GM19467 (cell line): ENCODE measurements at regions not wholly inside any gene's neighbourhood (a gene's known extent, or its start where the extent isn't known, plus 50 kb on each side); places are given as distances from the start of the nearest gene placed in this dataset.
"Not testable (repeated sequence)": the region's sequence is repeated elsewhere in the genome, so short reads cannot be mapped to it uniquely, and the experiment has no call there.

Experiments used
- ATAC-seq: cut with Tn5 transposase; IDR thresholded peaks from one replicate; pipeline ENCODE4 v1.9.1; 2021; ENCODE audit warnings: mild to moderate bottlenecking, moderate library complexity; ENCODE audit not compliant: unreplicated experiment

DNA sequence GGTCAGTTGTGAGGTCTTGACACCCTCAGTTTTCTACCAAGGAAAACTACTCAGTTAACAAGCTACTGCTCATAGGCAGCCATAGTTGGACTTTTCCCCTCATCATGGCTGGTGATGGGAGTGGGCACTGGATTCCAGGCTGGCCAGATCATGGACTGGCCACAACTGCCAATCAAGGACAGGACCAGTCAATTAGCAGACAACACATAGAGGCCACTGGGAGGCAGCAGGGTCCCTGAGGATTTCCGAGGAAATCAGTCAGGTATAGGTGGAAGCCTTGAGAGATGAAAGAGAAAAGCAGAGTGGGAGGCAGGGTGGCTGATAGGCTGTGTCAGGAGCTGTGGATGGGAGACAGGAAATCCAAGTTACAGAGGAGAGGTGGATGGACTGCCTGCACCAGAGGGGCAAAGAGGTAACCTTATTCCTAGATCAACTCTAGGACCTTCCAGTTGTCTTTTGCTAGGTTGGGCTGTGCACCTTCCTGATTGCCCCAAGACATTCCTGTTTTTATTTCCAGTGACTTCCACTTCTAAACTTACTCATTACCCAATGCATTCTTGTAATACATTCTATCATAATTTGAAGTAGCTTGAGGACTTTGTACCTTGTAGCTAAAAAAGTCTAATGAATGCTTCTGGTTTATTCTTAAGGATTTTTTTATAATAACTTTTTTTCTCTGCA, 361.8 kb downstream of the KCNRG start:
- no peak for ATAC-seq

DNA sequence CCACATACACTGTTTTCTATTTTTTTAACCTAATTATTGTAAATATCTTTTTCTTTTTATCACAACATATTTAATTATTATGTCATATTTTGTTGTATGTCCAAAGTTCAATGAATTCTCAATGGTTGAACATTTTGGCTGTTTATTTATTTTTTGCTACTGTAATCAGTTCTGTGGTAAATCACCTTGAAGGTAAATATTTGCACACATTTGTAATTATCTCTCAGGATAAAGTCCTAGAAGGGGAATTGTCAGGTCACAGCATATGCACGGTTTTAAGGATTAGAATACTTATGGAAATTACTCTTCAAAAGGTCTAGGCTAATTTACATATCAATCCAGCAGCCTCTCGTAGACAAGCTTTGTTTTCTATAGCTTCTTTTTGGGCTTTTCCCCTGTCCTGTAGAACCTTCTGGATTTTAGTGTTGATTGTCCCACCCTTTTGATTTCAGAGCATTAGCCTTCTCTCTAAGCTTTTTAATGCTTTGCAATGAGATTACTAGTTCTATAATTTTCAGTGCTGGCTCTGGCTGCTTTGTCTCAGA, 362.6 kb downstream of the KCNRG start:
- no peak for ATAC-seq

DNA sequence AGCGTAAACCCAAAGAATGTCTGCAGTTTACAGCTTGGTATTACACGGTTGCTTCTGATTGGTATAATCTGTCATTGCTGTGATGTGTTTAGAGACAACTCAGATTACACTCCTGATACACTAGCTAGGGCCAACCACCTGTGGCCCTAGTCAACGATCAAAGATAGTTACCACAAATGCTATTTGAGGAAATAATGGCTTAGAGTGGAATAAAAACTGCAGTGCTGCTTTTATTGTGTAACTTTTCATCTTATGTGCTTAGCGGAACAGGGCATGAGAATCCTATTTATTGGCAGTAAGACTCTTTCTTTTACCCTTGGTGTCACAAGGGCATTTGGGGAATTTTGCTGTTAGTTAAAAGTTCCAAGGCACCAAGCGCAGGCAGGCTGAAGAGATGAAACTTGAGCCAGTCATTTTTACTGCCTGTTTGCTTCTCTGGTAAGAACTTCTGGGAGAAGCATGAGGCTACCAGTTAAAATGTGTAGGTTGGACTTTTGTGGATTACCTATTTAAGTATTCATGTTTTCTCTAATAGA, 363.3 kb downstream of the KCNRG start:
- no peak for ATAC-seq

DNA sequence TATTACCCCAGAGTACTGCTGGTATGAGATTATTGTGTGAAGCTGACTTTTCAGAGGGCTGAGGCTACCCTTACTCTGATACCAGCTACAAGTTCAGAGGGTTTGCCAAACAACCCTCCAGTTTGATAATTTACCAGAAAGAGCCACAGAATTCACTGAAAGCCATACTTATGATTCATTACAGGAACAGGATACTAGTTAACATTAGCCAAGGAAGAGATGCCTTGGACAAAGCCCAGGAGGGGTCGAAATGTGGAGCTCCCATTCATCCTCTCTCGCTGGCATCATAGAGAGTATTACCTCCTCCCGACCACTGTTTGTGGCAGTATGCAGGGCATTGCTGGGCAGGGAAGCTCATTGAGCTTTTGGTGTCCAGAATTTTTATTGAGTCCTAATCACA, 364.3 kb downstream of the KCNRG start:
- no peak for ATAC-seq

DNA sequence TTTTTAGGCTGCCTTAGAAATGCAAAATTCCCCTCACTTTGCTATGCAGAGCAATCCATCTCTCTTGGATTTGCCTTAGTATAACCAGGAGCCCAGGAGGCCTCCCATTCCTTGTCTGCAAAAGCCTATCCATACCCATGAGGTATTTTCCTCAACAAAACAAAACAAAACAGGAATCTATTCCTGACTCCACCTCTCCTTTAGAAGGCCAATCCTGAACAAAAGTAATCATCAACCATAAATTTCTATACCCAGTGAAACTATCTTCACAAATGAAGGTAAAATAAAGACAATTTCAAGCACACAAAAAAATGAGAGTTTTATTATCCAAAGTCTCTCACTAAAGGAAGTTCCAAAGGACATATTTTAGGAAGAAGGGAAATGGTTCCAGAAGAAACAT, 365.7 kb downstream of the KCNRG start:
- no peak for ATAC-seq

DNA sequence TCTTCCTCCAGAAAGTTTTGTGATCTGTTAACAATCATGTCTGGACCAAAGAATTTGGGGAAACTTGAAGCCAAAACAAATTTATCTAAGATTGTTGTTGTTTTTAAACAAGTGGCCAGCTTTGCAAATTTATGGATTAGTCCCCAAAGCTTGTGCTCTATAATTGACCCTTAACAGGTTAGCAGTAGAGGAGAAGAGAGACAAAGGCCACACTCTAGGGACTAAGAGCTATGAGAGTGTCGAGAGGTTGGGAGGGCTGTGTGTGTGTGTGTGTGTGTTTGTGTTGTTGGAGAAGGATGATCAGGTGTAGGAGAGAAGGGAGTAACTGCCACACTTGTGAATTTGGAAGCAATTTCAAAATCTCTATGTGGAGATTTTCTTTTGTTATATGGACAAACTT, 367.3 kb downstream of the KCNRG start:
- ATAC-seq: no peak

DNA sequence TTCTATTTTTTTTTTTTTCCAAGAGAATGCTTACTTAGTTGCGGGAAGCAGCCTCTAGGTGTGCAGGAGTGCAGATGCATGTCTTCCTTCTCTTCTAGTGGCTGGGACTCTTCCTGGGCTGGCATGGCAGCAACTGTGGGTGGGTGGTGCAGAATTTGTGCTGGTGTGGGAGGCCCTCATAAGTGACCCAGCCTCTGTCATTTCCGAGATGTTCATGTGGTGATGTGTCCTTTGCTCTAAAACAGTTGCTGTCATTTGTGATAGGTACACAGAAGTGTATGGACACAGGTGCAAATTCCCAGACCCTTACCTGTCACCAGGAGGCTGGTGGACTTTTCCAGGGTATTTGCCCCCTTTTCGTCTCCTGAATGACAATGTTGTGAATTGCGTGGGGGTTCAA, 367.7 kb downstream of the KCNRG start:
- ATAC-seq: no peak

DNA sequence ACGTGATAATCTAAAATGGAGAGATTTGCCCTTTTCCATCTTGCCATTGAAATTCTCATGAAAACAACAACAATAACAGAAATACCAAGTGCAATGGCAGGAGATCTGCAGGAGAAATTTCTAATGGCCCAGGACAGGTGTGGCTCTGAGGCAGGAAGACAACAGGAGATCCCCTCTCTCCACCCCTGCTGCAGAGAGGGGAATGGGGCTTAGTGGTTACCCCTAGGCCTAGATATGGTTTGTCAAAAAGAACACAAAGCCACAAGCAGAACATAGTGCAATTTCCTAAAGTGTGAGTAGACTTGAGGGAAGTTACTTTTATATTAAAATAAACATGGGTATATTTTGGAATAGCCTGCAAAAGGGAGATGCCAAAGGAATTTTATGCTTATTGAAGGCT, 369.5 kb downstream of the KCNRG start:
- ATAC-seq: no peak

DNA sequence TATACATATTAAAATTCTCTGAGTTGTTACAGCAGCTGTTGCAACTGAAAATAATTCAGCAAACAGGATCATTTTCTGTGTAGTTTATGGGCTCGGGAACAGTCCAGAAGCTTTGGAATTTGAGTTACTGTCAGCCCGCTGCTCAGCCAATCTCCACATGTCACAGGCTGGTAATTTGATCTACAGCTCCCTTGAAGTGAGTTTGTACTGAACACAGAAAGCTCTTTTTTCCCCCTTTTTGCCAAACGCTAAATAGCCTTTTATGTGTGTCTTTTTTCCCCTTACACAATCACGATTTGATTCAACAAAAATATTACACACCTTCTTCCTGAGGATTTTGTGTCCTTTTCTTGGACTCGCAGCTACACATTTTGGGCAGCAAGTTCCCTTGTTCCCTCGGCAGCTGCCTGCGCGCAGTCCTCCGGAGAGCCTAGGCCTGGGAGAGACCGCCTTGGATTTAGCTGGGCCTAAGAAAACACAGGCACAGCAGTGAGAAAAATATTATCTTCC, 371.4 kb downstream of the KCNRG start:
- ATAC-seq: no peak

DNA sequence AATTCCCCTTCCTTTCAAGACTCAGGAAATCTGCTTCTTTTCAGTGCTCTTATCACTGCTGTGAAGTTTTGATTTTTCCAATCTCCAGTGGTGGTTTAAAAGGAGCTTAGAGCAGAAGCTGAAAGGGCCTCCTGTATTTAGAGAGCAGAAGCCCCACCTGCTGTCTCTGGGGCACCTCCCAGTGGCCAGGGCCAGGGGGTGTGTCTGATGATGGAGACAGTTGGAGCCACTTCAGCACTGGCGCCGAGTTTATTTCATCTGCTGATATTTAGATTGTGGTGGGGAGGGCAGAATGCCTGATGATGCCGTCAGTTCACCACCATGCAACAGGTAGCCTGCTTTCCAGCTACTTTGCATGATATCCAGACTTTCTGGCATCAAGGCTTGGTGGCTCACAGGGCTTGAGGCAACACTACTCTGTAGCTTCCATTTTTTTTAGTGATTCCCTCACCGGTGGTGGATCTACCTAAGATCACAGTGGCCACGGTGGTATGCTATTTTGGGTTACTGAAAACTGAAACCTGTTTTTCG, 371.9 kb downstream of the KCNRG start:
- ATAC-seq: no peak

DNA sequence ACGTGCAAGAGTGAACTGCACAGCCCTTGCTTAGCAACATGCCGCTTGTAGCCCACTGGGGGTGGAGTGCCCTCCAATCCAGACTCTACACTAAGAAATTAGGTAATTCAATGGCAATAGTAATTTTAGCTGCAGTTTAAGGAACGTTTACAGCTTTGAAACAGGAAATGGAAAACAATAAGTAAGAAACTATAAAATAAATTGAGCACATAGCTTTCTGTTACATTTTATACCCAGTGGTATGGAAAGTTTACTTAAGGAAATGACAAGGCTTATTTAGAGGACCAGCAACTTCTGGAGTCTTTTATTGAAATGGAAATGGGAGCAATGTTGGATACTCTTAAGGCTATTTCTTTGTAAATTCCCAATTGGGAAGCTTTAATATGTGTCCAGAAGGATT, 373.2 kb downstream of the KCNRG start:
- ATAC-seq: no peak

DNA sequence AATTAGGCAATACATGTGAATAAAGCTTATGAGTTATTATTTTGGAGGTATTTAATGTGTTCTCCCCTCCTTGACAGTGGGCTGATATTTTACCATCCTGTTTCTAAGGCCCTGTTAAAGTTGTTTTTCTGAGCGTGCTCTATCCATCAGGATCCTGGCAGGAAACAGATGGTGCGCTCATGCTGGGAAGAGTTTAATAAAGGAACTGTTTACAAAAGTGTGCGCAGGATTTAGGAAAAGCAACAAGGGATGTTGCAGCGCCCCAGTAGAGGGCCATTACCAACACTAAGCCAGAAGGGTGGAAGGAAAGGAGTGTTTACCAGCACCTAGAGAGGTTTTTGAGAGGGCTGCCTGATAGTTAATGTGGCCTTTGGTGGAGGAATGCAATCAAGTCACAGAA, 374.5 kb downstream of the KCNRG start:
- no peak for ATAC-seq

DNA sequence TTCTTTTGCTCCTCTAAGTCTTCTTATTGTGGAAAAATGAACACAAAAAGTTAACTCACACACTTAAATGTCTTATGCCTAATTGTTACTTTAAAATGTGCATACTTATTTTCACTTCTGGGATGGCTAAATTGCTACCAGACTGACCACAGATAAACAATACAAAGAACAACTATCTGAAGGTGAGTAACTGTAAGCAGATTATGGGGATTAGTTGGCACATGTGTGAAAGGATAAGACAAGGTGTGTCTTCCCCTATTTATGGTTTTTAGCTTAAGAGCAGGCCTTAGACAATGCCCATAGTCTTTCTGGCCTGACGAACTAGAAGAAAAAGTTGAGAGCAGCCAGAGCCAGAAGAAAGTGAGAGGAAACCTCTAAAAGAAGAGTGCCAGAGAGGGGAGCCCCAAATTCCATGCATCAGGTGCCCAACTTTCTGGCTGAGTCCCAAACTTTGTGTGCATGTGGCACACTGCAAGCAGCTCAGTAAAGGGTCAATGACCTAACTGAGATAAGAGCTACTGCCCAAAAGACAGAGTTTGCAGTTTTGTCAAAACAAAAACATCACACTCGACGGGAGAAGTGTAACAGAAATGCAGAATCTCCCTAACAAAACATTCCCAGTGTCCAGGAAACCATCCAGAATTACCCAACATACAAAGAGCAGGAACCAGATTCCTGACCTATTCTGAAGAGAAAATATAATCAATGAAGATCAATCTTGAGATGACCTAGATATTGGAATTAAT, 375.4 kb downstream of the KCNRG start:
- no peak for ATAC-seq

DNA sequence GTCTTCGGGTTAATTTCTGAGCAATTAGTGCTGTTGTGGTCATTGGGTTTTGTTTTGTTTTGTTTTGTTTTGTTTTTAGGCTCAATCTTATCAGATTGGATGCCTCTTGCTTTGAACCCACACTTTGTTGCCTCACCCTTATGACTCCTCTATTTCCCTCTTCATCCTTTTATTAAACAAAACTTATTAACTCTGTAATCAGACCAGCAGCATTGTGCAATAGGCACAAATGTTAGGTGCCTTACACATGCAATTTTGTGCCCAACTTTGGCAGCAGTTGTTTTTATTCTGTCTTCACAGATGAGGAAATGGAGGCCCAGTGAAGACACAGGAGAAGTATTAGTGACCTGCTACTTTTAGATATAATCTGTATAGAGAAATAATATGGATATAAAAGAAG, 377.7 kb downstream of the KCNRG start:
- ATAC-seq: no peak

DNA sequence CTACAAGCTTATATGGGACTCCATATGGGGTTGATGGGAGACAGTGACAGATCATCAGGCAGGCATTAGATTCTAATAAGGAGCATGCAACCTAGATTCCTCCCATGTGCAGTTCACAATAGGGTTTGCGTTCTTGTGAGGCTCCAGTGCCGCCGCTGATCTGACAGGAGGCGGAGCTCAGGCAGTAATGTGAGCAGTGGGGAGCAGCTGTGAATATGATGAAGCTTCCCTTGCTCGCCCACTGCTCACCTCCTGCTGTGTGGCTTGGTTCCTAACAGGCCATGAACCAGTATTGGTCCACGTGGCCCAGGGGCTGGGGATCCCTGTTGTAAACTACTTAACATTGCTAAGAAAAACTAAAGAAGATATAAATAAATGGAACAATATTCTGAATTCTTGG, 378.4 kb downstream of the KCNRG start:
- ATAC-seq: no peak

DNA sequence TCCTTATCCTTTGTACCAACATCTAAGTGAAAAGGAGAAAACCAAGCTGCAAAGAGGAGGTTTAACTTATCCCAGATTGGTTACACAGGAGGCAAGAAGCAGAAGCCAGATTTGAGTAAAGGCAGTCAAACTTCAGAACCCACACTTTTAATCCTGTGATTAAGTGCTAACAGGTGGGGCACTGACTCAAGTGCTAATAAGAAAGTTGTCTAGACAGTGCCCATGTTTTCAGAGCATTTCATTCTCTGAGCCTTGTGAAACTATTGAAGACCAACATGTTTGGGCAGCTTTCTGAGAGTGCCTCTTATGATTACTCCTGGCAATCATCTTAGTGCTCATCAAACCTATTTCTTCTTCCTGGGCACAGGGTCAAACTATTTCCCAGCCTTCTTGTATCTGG, 380.8 kb downstream of the KCNRG start:
- no peak for ATAC-seq

DNA sequence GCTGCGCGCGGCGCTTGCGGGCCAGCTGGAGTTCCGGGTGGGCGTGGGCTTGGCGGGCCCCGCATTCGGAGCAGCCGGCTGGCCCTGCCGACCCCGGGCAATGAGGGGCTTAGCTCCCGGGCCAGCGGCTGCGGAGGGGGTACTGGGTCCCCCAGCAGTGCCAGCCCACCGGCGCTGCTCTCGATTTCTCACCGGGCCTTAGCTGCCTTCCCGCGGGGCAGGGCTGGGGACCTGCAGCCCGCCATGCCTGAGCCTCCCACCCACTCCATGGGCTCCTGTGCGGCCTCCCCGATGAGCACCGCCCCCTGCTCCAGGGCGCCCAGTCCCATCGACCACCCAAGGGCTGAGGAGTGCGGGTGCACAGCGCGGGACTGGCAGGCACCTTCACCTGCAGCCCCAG, 381.4 kb downstream of the KCNRG start:
- ATAC-seq: not testable (repeated sequence)

DNA sequence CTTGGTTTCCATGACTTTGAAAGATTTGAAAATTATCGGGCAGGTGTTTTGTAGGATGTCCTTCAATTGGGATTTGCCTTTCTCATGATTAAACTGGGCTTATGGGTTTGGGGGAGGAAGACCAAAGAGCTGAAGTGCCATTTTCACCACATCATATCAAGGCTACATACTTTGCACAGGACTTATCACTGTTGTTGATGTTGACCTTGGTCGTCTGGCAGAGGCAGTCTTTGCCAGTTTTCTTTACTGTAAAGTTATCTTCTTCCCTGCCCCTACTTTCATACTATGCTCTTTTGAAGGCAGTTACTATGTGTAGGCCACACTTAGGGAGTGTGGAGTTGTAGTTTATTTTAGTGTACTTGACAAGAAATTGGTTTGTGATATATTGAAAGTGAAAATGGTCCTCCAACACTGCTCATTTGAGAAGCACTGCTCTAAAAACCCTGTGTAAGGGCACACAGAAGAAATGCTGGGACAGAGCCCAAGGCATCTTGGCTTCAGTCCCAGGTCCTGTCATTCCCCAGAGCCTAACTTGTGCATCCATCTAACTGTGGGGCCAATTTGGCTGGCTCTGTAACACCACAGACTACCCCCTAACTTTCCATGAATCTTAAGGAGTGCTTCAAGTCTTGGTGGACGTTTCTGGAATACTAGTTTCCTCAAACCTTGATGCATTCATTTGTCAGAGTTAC, 384.9 kb downstream of the KCNRG start:
- ATAC-seq: no peak

DNA sequence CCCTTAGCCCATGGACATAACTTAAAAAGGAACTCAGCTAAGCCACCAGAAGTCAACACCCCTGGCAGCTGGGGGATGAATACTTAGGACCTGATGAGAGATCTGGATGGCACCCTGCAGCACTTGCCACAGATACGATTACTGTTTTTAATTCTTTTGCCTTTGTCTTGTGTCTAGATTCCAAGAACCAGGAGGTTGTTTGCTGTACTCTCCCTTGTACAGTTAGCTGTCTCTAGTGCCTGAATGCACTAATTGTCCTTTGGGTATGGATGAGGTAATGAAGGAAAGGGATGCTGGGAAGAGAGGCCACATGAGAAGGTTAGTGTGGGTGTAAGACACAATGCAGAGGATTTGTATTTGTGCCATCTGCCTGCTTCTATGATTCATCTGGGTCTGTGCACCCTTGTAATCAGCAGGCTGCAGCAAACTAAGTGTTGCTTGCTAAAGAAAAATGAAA, 385.8 kb downstream of the KCNRG start:
- no peak for ATAC-seq

DNA sequence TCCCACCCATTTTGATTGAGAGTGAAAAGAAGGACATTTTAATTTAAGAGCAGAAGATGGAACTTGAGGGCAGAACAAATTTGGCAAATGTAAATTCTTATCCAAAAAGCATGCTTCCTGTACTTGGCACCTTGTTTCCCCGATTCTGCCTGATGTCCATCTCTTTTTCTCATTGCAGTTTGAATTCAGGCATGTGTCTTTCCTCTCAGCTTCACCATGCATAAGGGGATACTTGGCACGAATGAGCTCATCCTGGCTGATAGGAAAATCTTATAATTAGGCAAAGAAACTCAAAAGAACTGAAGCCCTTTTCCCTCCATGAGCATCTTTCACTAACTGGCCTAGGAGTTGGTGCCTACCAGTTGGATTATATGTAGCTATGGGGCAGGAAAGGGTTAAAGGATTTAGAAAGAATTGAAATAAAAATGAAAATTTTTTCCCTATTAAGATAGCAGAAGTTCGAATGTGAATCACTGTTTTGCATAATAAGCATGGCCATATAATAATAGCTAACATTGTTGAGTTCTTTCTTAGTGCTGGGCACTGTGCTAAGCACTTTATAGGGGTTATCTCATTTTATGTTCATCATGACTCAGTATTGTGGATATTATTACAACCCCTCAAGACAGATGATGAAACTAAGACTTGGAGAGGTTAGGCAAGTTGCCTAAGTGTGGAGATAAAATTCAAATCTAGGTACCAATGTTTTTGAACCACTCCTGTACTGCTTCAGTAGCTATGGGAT, 386.6 kb downstream of the KCNRG start:
- no peak for ATAC-seq
